GM12891 (cell line): ENCODE measurements at regions not wholly inside any gene's neighbourhood (a gene's known extent, or its start where the extent isn't known, plus 50 kb on each side); places are given as distances from the start of the nearest gene placed in this dataset.

Experiments
- PAX5 ChIP-seq: IDR thresholded peaks from 2 replicates; pipeline ENCODE4 v1.6.1; 2011; ENCODE audit warnings: low read length, moderate library complexity, mild to moderate bottlenecking; ENCODE audit not compliant: insufficient read depth, severe bottlenecking
- POLR2A ChIP-seq: IDR thresholded peaks from 2 replicates; pipeline ENCODE4 v1.6.1; 2011; ENCODE audit warnings: low read depth, low read length, control low read depth

DNA sequence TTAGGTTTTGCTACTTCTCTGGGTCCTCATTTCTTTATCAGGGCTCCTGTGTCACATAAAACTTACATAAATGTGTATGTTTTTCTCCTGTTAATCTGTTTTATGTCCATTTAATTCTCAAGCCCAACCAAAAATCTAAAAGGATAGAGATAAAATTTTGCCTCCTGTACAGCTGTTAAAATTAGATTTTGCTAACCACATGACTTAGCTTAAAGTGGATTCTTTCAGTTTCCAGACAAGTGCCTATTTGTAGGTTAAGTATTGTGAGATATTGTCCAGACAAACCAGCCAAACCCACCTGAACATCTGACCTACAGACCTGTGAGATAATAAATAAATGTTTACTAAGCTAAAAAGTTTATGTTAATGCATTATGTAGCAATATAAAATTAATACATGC is 465.5 kb downstream of the SI start:
- TF ChIP-seq PAX5 = no peak
- TF ChIP-seq POLR2A = no peak
